B cell (primary cell): ENCODE measurements at regions not wholly inside any gene's neighbourhood (a gene's known extent, or its start where the extent isn't known, plus 50 kb on each side); places are given as distances from the start of the nearest gene placed in this dataset.

ENCODE experiments used
- ATAC-seq: fragments of 200-7000 bp; cut with Tn5 transposase; one replicate; pipeline ENCODE4 v1.10.0; 2021; ENCODE audit warnings: low read depth, mild to moderate bottlenecking, moderate number of reproducible peaks, moderate library complexity
- CTCF ChIA-PET: fragments of 350-600 bp; sonication (Branson Sonifier 250); formaldehyde crosslinking; loops from one replicate; lab custom pipeline; 2021; ENCODE audit warnings: antibody characterized with exemption, inconsistent platforms; lab: Charles Lee
- POLR2A ChIA-PET: fragments of 350-600 bp; sonication (Branson Sonifier 250); formaldehyde crosslinking; loops from one replicate; lab custom pipeline; 2021; ENCODE audit warnings: antibody characterized with exemption; lab: Charles Lee
- DNase-seq: peaks from one replicate; pipeline ENCODE4 v3.0.0; 2013
- H2AFZ ChIP-seq: 2 replicates; pipeline ENCODE4 v1.6.1; 2012; ENCODE audit warnings: mild to moderate bottlenecking, low read depth, low read length; ENCODE audit not compliant: insufficient read depth, poor library complexity, severe bottlenecking
- H3K27ac ChIP-seq, 2 donors: 1 replicate in 1 of 2; 2 replicates in 1 of 2; pipeline ENCODE4 v1.5.1; 2012 to 2013; ENCODE audit warnings: low read length in 2 of 2, mild to moderate bottlenecking in 2 of 2, moderate library complexity in 1 of 2
- H3K27me3 ChIP-seq, 4 experiments: fragments of 200-600 bp in 1 of 4; sonication (generic) in 1 of 4; replicated peaks in 1 of 4; 1 replicate in 2 of 4; 2 replicates in 2 of 4; pipeline versions ENCODE4 v1.6.1 to v1.7.0; 2013 to 2016; ENCODE audit warnings: low read length in 3 of 4, mild to moderate bottlenecking in 2 of 4, mixed read lengths in 1 of 4, moderate library complexity in 1 of 4; ENCODE audit not compliant: insufficient read depth in 4 of 4, control insufficient read depth in 3 of 4; ENCODE audit errors: control extremely low read depth in 1 of 4
- H3K36me3 ChIP-seq, 2 experiments: replicated peaks in 1 of 2; 1 replicate in 1 of 2; 2 replicates in 1 of 2; pipeline versions ENCODE4 v1.6.1 to v1.7.1; 2013; ENCODE audit warnings: low read length in 1 of 2; ENCODE audit not compliant: insufficient read depth in 2 of 2, control insufficient read depth in 1 of 2; ENCODE audit errors: control extremely low read depth in 1 of 2, extremely low read depth in 1 of 2
- H3K4me1 ChIP-seq, 2 donors: fragments of 200-600 bp in 1 of 2; sonication (generic) in 1 of 2; 1 replicate in 1 of 2; 2 replicates in 1 of 2; pipeline versions ENCODE4 v1.5.1 to v1.6.1; 2013 to 2017; ENCODE audit warnings: low read length in 2 of 2; ENCODE audit not compliant: control insufficient read depth in 2 of 2, insufficient read depth in 2 of 2
- H3K4me2 ChIP-seq: replicated peaks from 2 replicates; pipeline ENCODE3; 2012; ENCODE audit warnings: mild to moderate bottlenecking, low read depth, low read length; ENCODE audit not compliant: poor library complexity, severe bottlenecking
- H3K4me3 ChIP-seq, 5 experiments: fragments of 200-600 bp in 1 of 5; sonication (generic) in 1 of 5; 1 replicate in 3 of 5; 2 replicates in 2 of 5; pipeline versions ENCODE4 v1.5.1 to v1.7.0; 2011 to 2016; ENCODE audit warnings: low read length in 4 of 5, mild to moderate bottlenecking in 4 of 5, low read depth in 2 of 5, control low read depth in 1 of 5, moderate library complexity in 1 of 5; ENCODE audit not compliant: insufficient read depth in 1 of 5; ENCODE audit errors: control extremely low read depth in 1 of 5, extremely low read depth in 1 of 5
- H3K79me2 ChIP-seq: fragments of 200-600 bp; sonication (generic); one replicate; pipeline ENCODE4 v1.6.0; 2016; ENCODE audit warnings: low read length; ENCODE audit not compliant: control insufficient read depth, insufficient read depth
- H3K9ac ChIP-seq: fragments of 200-600 bp; sonication (generic); 2 replicates; pipeline ENCODE4 v1.6.1; 2017; ENCODE audit warnings: mild to moderate bottlenecking, low read length, moderate library complexity
- H3K9me3 ChIP-seq, 3 donors: one replicate each; pipeline versions ENCODE4 v1.6.1 to v1.7.1; 2013; ENCODE audit warnings: low read length in 2 of 3; ENCODE audit not compliant: control insufficient read depth in 2 of 3, insufficient read depth in 1 of 3; ENCODE audit errors: control extremely low read depth in 1 of 3
- H4K20me1 ChIP-seq: 2 replicates; pipeline ENCODE4 v1.6.0; 2012; ENCODE audit warnings: mild to moderate bottlenecking, low read length; ENCODE audit not compliant: insufficient read depth, control insufficient read depth, poor library complexity, severe bottlenecking
- H3K27ac Mint-ChIP-seq: one replicate; pipeline ENCODE4 v1.8.0; 2021; ENCODE audit warnings: mixed read lengths
- H3K27me3 Mint-ChIP-seq: one replicate; pipeline ENCODE4 v1.8.0; 2021; ENCODE audit warnings: mixed read lengths
- H3K4me1 Mint-ChIP-seq: one replicate; pipeline ENCODE4 v1.8.0; 2021; ENCODE audit warnings: mixed read lengths
- H3K4me3 Mint-ChIP-seq: one replicate; pipeline ENCODE4 v1.8.0; 2021; ENCODE audit warnings: mixed read lengths
- H3K9me3 Mint-ChIP-seq: one replicate; pipeline ENCODE4 v1.8.0; 2022; ENCODE audit warnings: mixed read lengths; ENCODE audit not compliant: insufficient read depth
- EZH2 ChIP-seq: IDR thresholded peaks from 2 replicates; pipeline ENCODE4 v1.6.1; 2012; ENCODE audit warnings: borderline replicate concordance, low read depth, mild to moderate bottlenecking, moderate library complexity, low read length; ENCODE audit not compliant: insufficient read depth, poor library complexity, severe bottlenecking
- WGBS: methylation state at CpG from one replicate; pipeline ENCODE4 v1.1.5; 2013; ENCODE audit warnings: missing lambda C conversion rate; ENCODE audit not compliant: insufficient coverage; 5-methylcytosine and 5-hydroxymethylcytosine counted together
- intact Hi-C: fragments of 100-400 bp; cut with micrococcal nuclease; formaldehyde crosslinking; loops from one replicate; pipeline ENCODE4 v1.10.0; 2022
- TF ChIP-seq, protein P1 (sequence below): fragments of 200-600 bp; IDR thresholded peaks from one replicate; pipeline ENCODE4 v1.8.0; 2022; ENCODE audit warnings: antibody characterized with exemption, mild to moderate bottlenecking

DNA sequence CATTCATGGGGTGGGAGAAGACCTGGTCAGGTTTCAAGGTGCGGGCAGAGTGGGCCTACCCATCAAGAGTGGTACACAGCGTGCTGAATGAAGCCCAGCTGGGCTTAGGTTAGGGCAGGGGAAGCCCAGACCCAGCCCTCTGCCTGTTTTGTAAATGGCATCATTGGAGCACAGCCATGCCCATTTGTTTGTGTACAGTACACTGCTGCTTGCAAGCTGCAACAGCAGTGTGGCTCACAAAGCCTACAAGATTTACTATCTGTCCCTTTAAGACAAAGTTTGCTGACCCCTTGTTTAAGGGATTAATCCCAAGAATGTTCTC, 230.1 kb upstream of the TNRC6C start:
- Histone ChIP-seq H3K4me2 (no peak overlapping the region), H3K4me1 (peaks cover 0 to 9% of the 10 kb centered on the region in 2 donors), H3K4me3 (no peak overlapping the region), H3K27ac (no peak overlapping the region), H3K79me2 (no peaks in the 10 kb centered on the region), H3K27me3 (peaks cover 0 to 42% (median 13%) of the 10 kb centered on the region in 4 experiments), H4K20me1 (no peaks in the 10 kb centered on the region), H2AFZ (no peak overlapping the region), H3K9ac (no peak overlapping the region), H3K9me3 (peaks cover 3 to 8% (median 5%) of the 10 kb centered on the region in 3 donors), H3K36me3 (no peaks in the 10 kb centered on the region)
- ChIA-PET CTCF (interaction anchor here (0.5 kb wide), 1 partner anchor 306 kb away, joined by 4 read pairs; no protein-coding TSS in a partner anchor), POLR2A (interaction anchor here (0.7 kb wide), 1 partner anchor 78 kb away, joined by 5 read pairs; no protein-coding TSS in a partner anchor)
- DNase-seq (no peak), ATAC-seq (no peak)
- Mint-ChIP-seq H3K27me3 (peaks cover 49% of the 10 kb centered on the region), H3K4me3 (no peak overlapping the region), H3K27ac (no peak overlapping the region), H3K4me1 (peaks cover 3% of the 10 kb centered on the region), H3K9me3 (peaks cover 8% of the 10 kb centered on the region)
- 96% methylated on average over 2 of the region's 2 CpGs for WGBS
- intact Hi-C loops: no loop called here
- TF ChIP-seq, protein P1, sequence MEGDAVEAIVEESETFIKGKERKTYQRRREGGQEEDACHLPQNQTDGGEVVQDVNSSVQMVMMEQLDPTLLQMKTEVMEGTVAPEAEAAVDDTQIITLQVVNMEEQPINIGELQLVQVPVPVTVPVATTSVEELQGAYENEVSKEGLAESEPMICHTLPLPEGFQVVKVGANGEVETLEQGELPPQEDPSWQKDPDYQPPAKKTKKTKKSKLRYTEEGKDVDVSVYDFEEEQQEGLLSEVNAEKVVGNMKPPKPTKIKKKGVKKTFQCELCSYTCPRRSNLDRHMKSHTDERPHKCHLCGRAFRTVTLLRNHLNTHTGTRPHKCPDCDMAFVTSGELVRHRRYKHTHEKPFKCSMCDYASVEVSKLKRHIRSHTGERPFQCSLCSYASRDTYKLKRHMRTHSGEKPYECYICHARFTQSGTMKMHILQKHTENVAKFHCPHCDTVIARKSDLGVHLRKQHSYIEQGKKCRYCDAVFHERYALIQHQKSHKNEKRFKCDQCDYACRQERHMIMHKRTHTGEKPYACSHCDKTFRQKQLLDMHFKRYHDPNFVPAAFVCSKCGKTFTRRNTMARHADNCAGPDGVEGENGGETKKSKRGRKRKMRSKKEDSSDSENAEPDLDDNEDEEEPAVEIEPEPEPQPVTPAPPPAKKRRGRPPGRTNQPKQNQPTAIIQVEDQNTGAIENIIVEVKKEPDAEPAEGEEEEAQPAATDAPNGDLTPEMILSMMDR: no peak
- no peak for TF ChIP-seq EZH2

DNA sequence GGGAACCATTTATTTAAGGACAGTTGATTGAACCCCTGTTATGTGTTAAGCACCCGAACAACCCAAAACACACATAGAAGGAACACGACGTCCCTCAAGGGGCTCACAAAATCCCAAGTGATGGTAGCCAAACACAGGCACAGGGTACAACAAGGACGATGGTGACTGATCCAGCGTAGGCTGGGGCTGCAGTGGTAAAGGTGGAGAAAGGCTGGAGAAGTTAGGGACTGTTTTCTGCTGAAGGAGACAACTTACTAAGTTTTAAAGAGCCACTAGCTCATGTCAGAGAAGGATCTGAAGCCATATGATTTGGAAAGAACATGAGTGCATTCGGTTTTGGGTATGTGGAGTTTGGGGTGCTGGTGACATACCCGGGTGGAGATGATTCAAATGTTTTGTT, 229.6 kb upstream of the TNRC6C start:
- no peak overlapping the region for H3K27ac Mint-ChIP-seq
- Histone ChIP-seq H3K27me3 (peaks cover 0 to 42% (median 13%) of the 10 kb centered on the region in 4 experiments), H3K9me3 (peaks cover 3 to 12% (median 10%) of the 10 kb centered on the region in 3 donors), H3K4me2 (no peak overlapping the region), H3K4me1 (peaks cover 0 to 9% of the 10 kb centered on the region in 2 donors), H2AFZ (no peak overlapping the region), H4K20me1 (no peaks in the 10 kb centered on the region), H3K4me3 (no peak overlapping the region), H3K36me3 (no peaks in the 10 kb centered on the region), H3K27ac (no peak overlapping the region), H3K79me2 (no peaks in the 10 kb centered on the region), H3K9ac (no peak overlapping the region)
- intact Hi-C loops: no loop called here
- TF ChIP-seq, protein P1: no peak
- no peak for TF ChIP-seq EZH2
- ChIA-PET CTCF (interaction anchor here (0.5 kb wide), 1 partner anchor 306 kb away, joined by 4 read pairs; no protein-coding TSS in a partner anchor), POLR2A (interaction anchor here (0.7 kb wide), 1 partner anchor 77 kb away, joined by 5 read pairs; no protein-coding TSS in a partner anchor)
- peaks cover 12% of the 10 kb centered on the region for H3K9me3 Mint-ChIP-seq
- 94% methylated on average over 6 of the region's 7 CpGs for WGBS
- DNase-seq (no peak), ATAC-seq (no peak)
- peaks cover 3% of the 10 kb centered on the region for H3K4me1 Mint-ChIP-seq
- peaks cover 51% of the 10 kb centered on the region for H3K27me3 Mint-ChIP-seq
- no peak overlapping the region for H3K4me3 Mint-ChIP-seq
